H9 (cell line): ENCODE measurements at regions not wholly inside any gene's neighbourhood (a gene's known extent, or its start where the extent isn't known, plus 50 kb on each side); places are given as distances from the start of the nearest gene placed in this dataset.

Experiments used
- DNase-seq: peaks from one replicate; pipeline ENCODE4 v3.0.0-alpha.2; 2017
- H2AFZ ChIP-seq: one replicate; pipeline ENCODE4 v1.6.1; 2013; ENCODE audit warnings: mild to moderate bottlenecking, low read length, control low read depth, moderate library complexity
- H2AK5ac ChIP-seq: 2 replicates; pipeline ENCODE4 v1.6.1; 2013; ENCODE audit warnings: low read length, control low read depth, mixed read lengths; ENCODE audit not compliant: insufficient read length
- H2BK120ac ChIP-seq: one replicate; pipeline ENCODE4 v1.6.1; 2013; ENCODE audit warnings: low read depth, mild to moderate bottlenecking, low read length, control low read depth, inconsistent platforms; ENCODE audit not compliant: poor library complexity, severe bottlenecking
- H2BK12ac ChIP-seq: 2 replicates; pipeline ENCODE4 v1.6.1; 2013; ENCODE audit warnings: low read length, control low read depth, mixed read lengths, low read depth; ENCODE audit not compliant: insufficient read length
- H2BK15ac ChIP-seq: 2 replicates; pipeline ENCODE4 v1.6.1; 2013; ENCODE audit warnings: low read depth, low read length, control low read depth
- H2BK20ac ChIP-seq: one replicate; pipeline ENCODE4 v1.6.1; 2013; ENCODE audit warnings: low read depth, mild to moderate bottlenecking, low read length, control low read depth, inconsistent platforms; ENCODE audit not compliant: poor library complexity, severe bottlenecking
- H2BK5ac ChIP-seq: 2 replicates; pipeline ENCODE4 v1.6.1; 2013; ENCODE audit warnings: low read length, control low read depth, mixed read lengths; ENCODE audit not compliant: insufficient read length
- H3K14ac ChIP-seq: 2 replicates; pipeline ENCODE4 v1.6.1; 2013; ENCODE audit warnings: low read length, control low read depth; ENCODE audit not compliant: insufficient read depth
- H3K18ac ChIP-seq: 2 replicates; pipeline ENCODE4 v1.6.1; 2013; ENCODE audit warnings: low read depth, mild to moderate bottlenecking, mixed read lengths, low read length, control low read depth; ENCODE audit not compliant: insufficient read length
- H3K23ac ChIP-seq: 2 replicates; pipeline ENCODE4 v1.6.1; 2013; ENCODE audit warnings: low read length, control low read depth, mixed read lengths, low read depth; ENCODE audit not compliant: insufficient read length
- H3K23me2 ChIP-seq: 2 replicates; pipeline ENCODE4 v1.6.1; 2013; ENCODE audit warnings: low read depth, mild to moderate bottlenecking, mixed read lengths, low read length, control low read depth; ENCODE audit not compliant: insufficient read length, poor library complexity, severe bottlenecking
- H3K27ac ChIP-seq: 2 replicates; pipeline ENCODE4 v1.5.1; 2013; ENCODE audit warnings: low read length, control low read depth, mixed read lengths, low read depth; ENCODE audit not compliant: insufficient read length
- H3K27me3 ChIP-seq: 2 replicates; pipeline ENCODE4 v1.6.1; 2013; ENCODE audit warnings: low read length, control low read depth, inconsistent platforms; ENCODE audit not compliant: insufficient read depth
- H3K4ac ChIP-seq: 2 replicates; pipeline ENCODE4 v1.6.1; 2013; ENCODE audit warnings: low read depth, mild to moderate bottlenecking, control low read depth, inconsistent platforms, low read length, moderate library complexity
- H3K4me1 ChIP-seq: 2 replicates; pipeline ENCODE4 v1.6.1; 2013; ENCODE audit warnings: low read length, control low read depth, inconsistent platforms; ENCODE audit not compliant: insufficient read depth
- H3K4me2 ChIP-seq: 2 replicates; pipeline ENCODE4 v1.6.1; 2013; ENCODE audit warnings: low read length, control low read depth, mixed read lengths; ENCODE audit not compliant: insufficient read length, insufficient read depth
- H3K56ac ChIP-seq: 2 replicates; pipeline ENCODE4 v1.6.1; 2013; ENCODE audit warnings: low read depth, mild to moderate bottlenecking, mixed read lengths, low read length, control low read depth; ENCODE audit not compliant: insufficient read length
- H3K79me1 ChIP-seq: 2 replicates; pipeline ENCODE4 v1.6.1; 2013; ENCODE audit warnings: low read depth, mild to moderate bottlenecking, moderate library complexity, low read length, control low read depth, inconsistent platforms; ENCODE audit not compliant: insufficient read depth, poor library complexity, severe bottlenecking
- H3K79me2 ChIP-seq: 2 replicates; pipeline ENCODE4 v1.6.1; 2013; ENCODE audit warnings: low read length, control low read depth, inconsistent platforms; ENCODE audit not compliant: insufficient read depth
- H3K9ac ChIP-seq: 2 replicates; pipeline ENCODE4 v1.6.1; 2013; ENCODE audit warnings: low read length, control low read depth, mixed read lengths; ENCODE audit not compliant: insufficient read length; ENCODE audit errors: extremely low read depth
- H3K9me3 ChIP-seq: one replicate; pipeline ENCODE4 v1.6.1; 2013; ENCODE audit warnings: low read depth, low read length, inconsistent platforms; ENCODE audit not compliant: control insufficient read depth
- H3T11ph ChIP-seq: one replicate; pipeline ENCODE4 v1.6.1; 2013; ENCODE audit warnings: mild to moderate bottlenecking, low read length, control low read depth, inconsistent platforms
- H4K20me1 ChIP-seq: one replicate; pipeline ENCODE4 v1.6.1; 2013; ENCODE audit not compliant: control insufficient read depth, insufficient read length, insufficient read depth
- H4K5ac ChIP-seq: 2 replicates; pipeline ENCODE4 v1.6.1; 2013; ENCODE audit warnings: low read depth, mild to moderate bottlenecking, mixed read lengths, low read length, control low read depth; ENCODE audit not compliant: insufficient read length
- H4K8ac ChIP-seq: replicated peaks from 2 replicates; pipeline ENCODE4 v1.6.1; 2013; ENCODE audit warnings: low read length, control low read depth, mixed read lengths, low read depth; ENCODE audit not compliant: insufficient read length
- H4K91ac ChIP-seq: 2 replicates; pipeline ENCODE4 v1.6.1; 2013; ENCODE audit warnings: low read depth, mild to moderate bottlenecking, moderate library complexity, mixed read lengths, low read length, control low read depth; ENCODE audit not compliant: insufficient read length
- H3K27ac Mint-ChIP-seq, 3 experiments: 2 replicates in 2 of 3; 3 replicates in 1 of 3; pipeline ENCODE4 v1.8.0; 2020 to 2021; ENCODE audit warnings: mixed read lengths in 3 of 3, mild to moderate bottlenecking in 1 of 3, moderate library complexity in 1 of 3
- H3K27me3 Mint-ChIP-seq: 2 replicates; pipeline ENCODE4 v1.8.0; 2021; ENCODE audit warnings: low read depth, mild to moderate bottlenecking, moderate library complexity, mixed read lengths
- H3K36me3 Mint-ChIP-seq, 3 experiments: 2 replicates in 2 of 3; 3 replicates in 1 of 3; pipeline ENCODE4 v1.8.0; 2020 to 2021; ENCODE audit warnings: low read depth in 3 of 3, mixed read lengths in 3 of 3; ENCODE audit not compliant: insufficient read depth in 1 of 3
- H3K4me1 Mint-ChIP-seq, 2 experiments: 2 replicates each; pipeline ENCODE4 v1.8.0; 2020; ENCODE audit warnings: mixed read lengths in 2 of 2
- H3K4me3 Mint-ChIP-seq, 2 experiments: 2 replicates in 1 of 2; 3 replicates in 1 of 2; pipeline ENCODE4 v1.8.0; 2020 to 2021; ENCODE audit warnings: mild to moderate bottlenecking in 2 of 2, mixed read lengths in 2 of 2, moderate library complexity in 1 of 2
- H3K9me3 Mint-ChIP-seq, 2 experiments: 2 replicates in 1 of 2; 3 replicates in 1 of 2; pipeline ENCODE4 v1.8.0; 2020; ENCODE audit warnings: mild to moderate bottlenecking in 2 of 2, mixed read lengths in 2 of 2, moderate library complexity in 1 of 2
- WGBS: extraction: QIAGEN DNeasy Blood & Tissue Kit; methylation state at CpG from one replicate; pipeline ENCODE4 v1.1.7; 2013; ENCODE audit warnings: missing lambda C conversion rate, low lambda C conversion rate, mixed read lengths; ENCODE audit not compliant: insufficient read length; ENCODE audit errors: extremely low coverage; 5-methylcytosine and 5-hydroxymethylcytosine counted together
- TF ChIP-seq, protein P1 (sequence below): fragments of 200-600 bp; sonication (generic); conservative IDR thresholded peaks from 3 replicates; pipeline ENCODE4 v1.8.0; 2021; ENCODE audit warnings: antibody characterized with exemption, mild to moderate bottlenecking

DNA sequence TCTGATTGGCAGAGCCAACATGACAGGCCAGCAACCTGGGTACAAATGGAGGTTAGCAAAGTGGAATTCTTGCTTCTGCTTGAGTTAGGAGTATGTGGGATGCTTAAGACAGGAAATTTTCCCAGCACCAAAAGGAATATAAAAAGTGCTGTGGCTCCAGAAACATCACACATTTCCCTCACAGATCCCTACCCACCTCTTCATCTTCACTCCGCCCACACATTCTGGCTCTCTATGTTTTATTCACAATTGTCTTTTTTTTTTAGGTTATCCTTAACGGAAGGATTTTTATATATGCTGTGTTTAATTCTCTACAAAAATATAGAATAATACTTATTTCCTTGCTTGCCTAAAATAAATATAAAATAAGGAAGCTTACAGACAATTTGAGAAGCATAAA is 563.3 kb upstream of the HS3ST5 start:
- Histone ChIP-seq H3K4me1 (no peaks in the 10 kb centered on the region), H3K18ac (no peak overlapping the region), H2BK15ac (no peak overlapping the region), H3T11ph (no peak overlapping the region), H3K9ac (no peak overlapping the region), H3K27ac (no peak overlapping the region), H2BK120ac (no peak overlapping the region), H2BK12ac (no peak overlapping the region), H4K91ac (no peak overlapping the region), H3K56ac (no peak overlapping the region), H3K79me1 (no peaks in the 10 kb centered on the region), H2BK5ac (no peak overlapping the region), H3K4me2 (no peak overlapping the region), H2AK5ac (no peak overlapping the region), H2BK20ac (no peak overlapping the region), H4K8ac (no peak overlapping the region), H3K4ac (no peak overlapping the region), H3K14ac (no peak overlapping the region), H3K27me3 (no peaks in the 10 kb centered on the region), H3K23me2 (no peaks in the 10 kb centered on the region), H4K20me1 (no peaks in the 10 kb centered on the region), H3K9me3 (no peaks in the 10 kb centered on the region), H2AFZ (no peak overlapping the region), H3K23ac (no peak overlapping the region), H4K5ac (no peak overlapping the region), H3K79me2 (no peaks in the 10 kb centered on the region)
- no peak for DNase-seq
- Mint-ChIP-seq H3K36me3 (no peaks in the 10 kb centered on the region), H3K27me3 (no peaks in the 10 kb centered on the region), H3K4me1 (no peaks in the 10 kb centered on the region), H3K27ac (no peak overlapping the region), H3K9me3 (peaks cover 0 to 3% of the 10 kb centered on the region in 2 experiments; a peak in 1 of 5 replicates), H3K4me3 (no peak overlapping the region)
- TF ChIP-seq, protein P1, sequence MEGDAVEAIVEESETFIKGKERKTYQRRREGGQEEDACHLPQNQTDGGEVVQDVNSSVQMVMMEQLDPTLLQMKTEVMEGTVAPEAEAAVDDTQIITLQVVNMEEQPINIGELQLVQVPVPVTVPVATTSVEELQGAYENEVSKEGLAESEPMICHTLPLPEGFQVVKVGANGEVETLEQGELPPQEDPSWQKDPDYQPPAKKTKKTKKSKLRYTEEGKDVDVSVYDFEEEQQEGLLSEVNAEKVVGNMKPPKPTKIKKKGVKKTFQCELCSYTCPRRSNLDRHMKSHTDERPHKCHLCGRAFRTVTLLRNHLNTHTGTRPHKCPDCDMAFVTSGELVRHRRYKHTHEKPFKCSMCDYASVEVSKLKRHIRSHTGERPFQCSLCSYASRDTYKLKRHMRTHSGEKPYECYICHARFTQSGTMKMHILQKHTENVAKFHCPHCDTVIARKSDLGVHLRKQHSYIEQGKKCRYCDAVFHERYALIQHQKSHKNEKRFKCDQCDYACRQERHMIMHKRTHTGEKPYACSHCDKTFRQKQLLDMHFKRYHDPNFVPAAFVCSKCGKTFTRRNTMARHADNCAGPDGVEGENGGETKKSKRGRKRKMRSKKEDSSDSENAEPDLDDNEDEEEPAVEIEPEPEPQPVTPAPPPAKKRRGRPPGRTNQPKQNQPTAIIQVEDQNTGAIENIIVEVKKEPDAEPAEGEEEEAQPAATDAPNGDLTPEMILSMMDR, result no peak
- no CpG with 5 or more reads among the region's 2 CpGs for WGBS
